Raji (cell line): ENCODE measurements at regions not wholly inside any gene's neighbourhood (a gene's known extent, or its start where the extent isn't known, plus 50 kb on each side); places are given as distances from the start of the nearest gene placed in this dataset.

Experiments
- POLR2A ChIP-seq: IDR thresholded peaks from 2 replicates; pipeline ENCODE4 v1.6.1; 2011; ENCODE audit warnings: low read depth, low read length, control low read depth; ENCODE audit not compliant: insufficient read depth

DNA sequence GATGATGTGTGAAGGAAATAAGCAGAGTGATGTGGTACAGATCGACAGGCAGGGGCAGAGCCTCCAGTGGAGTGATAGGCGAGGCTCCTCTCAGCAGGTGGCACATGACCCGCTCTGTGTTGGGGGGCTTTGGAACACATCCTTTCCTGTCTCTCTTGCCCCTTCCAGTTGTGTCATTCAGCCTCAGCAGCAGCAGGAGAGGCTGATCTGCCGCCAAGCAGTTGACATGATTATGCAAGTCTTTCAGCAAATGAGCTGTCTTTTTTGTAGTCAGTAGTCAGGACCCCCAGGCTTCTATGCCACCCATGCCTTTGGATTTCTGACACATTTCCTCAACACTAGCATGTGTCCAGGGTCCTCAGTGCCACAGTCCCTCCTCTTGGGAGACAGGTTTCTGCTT is 307.1 kb upstream of the C1orf174 start:
- no peak for TF ChIP-seq POLR2A

DNA sequence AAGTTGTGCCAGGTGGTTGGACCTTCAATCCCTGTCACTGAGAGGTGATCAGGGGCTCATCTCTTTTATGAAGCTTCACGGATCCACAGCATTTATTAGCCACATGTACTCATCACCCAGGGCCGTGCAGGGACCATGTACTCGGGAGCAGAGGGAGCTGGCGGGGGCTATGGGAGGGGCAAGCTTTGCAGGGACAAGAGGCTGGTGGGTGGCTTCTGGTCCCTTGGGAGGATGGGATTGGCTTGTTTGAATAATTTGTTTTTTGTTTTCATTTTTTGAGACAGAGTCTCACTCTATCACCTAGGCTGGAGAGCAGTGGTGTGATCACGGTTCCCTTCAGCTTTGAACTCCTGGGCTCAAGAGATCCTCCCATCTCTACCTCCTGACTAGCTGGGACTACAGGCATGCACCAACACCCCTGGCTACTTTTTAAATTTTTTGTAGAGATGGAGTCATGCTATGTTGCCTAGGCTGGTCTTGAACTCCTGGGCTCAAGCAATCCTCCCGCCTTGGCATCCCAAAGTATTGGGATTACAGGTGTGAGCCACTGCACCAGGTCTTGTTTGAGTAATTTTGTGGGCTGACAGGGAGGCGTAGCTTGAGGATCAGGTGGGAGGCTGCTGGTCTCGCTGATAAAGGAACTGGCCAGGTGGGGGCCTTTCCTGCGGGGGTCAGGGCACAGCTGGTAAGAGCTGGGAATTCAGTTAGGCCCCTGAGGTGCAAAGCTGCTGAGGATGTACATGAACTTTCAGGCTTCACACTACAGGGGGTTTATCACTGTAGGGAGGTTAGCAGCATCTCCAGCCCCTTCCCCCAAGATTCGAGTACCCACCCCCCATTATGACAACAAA is 308.0 kb upstream of the C1orf174 start:
- no peak for TF ChIP-seq POLR2A

DNA sequence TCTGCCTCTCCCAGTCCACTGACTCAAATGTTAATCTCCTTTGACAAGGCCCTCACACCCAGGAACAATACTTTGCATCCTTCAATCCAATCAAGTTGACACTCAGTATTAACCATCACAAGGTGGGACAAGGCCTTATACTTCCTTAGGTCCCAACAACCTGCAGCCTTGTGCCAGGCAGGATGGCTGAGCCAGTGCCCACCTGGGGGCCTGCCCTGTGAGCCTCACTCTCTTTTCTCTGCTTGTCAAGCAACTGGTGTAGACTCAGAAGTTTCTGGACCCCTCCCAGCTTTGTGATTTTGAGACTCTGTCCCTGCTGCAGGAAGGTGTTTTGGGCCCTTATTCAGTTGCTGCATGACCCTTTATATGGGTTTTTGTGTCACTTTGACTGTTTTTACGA is 310.0 kb upstream of the C1orf174 start:
- no peak for TF ChIP-seq POLR2A

DNA sequence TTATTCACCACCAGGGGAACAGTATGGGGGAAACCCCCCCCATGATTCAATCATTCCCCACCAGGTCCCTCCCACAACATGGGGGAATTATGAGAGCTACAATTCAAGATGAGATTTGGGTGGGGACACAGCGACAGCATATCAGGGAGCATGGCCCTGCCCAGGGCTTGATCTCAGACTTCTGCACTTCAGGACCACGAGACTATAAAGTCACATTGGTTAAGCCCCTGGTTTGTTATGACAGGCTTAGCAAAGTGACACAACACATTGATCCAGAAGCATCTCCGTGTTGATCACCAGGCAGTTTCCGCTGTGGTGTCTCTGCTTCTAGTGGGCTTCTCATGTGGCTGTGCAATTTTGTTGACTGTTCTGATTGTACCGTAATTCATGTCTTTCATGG is 312.7 kb upstream of the C1orf174 start:
- no peak for TF ChIP-seq POLR2A

DNA sequence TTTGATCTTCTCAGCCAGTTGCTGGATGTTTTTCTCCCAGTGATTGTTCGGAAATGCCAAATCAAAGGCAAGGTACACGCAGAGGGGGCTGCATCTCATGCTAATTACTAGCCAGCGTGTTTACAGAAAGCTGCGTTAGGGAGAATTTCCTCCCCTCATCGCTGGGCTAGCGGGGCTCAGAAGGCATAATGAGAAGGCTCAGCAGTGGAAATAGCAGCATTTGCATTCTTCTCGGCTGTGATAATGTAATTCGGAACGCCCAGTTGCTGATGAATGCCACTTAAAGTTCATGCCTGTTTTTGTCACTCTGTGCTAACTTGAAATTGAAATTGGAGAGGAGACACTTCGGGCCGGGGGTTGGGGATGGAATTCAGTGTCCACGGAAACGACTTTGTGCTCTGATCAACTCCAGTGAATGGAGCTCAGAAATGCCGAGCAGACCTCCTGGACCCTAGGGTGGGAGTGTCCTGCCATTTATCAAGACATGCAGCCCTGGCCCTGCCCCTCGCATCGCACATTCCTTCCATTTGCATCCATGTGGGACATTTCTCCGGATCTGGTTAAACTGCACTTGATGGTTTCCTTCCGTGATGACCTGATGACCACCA is 313.4 kb upstream of the C1orf174 start:
- no peak for TF ChIP-seq POLR2A

DNA sequence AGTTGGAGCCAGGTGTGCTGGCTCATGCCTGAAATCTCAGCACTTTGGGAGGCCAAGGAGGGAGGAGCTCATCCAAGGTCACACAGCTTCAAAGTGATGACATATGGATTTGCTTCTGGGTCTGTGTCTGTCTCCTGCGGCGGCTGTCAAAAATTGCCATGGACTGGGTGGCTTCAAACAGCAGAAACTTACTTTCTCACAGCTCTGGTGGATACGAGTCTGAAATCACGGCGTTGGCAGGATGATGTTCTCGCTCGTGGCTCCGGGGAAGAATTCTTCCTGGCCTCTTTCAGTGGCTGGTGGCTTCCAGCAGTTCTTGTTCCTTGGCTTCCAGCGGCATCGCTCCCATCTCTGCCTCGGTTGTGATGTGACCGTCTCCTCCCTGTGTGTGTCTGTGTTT is 314.8 kb upstream of the C1orf174 start:
- TF ChIP-seq POLR2A: no peak

DNA sequence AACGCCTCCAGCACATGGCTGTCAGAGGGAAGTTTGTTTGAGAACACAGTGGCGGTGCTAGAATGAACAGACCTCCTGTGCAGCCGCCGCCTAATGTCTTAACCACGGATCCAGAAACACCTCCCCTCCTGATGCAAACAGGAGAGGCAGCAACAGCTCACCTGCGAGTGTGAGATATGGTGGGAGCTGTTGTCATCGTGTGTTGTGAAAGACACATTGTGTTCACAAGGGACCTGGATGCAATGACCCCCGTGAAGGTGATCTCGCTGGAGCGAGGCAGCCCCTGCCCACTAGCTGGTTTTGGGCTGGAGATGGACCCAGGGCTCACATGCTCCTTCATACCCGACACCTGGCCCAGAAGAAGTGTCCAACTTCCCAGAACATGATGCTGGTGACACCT is 315.3 kb upstream of the C1orf174 start:
- no peak for TF ChIP-seq POLR2A

DNA sequence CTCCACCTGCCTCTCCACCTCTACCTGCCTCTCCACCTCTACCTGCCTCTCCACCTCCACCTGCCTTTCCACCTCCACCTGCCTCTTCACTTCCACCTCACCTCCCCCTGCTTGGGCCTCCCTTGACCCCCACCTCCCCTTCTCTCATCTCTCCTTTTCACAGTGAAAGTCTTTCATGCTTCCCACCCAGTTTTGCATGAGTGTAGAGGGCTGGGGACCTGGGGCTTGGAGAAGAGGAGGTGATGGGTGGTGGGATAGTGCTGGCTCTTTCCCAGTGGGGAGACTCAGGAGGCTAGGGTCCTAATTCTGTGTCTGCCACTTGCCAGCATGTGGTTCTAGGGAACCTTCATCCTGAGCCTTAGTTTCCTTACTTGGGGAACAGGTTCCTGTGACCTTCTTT is 316.2 kb upstream of the C1orf174 start:
- TF ChIP-seq POLR2A: no peak

DNA sequence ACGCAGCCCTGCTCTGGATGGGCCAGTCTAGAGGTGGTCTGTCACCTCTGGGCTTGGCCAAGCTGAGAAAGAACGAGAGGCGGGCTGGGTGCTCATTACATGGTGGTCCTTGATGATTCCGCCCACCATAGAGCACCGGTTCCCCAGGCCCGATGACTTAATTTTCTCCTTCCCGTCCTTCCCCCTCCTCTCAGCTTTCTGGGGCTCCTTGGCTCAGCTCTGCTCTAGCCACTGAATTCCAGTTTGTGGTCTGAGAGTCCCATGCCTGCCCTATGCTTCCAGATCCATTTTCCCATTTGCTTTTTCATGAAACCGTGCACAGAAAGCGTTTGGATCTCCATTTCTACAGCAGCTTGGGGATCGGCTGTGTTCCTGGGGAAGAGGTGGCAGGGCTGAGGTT is 318.5 kb upstream of the C1orf174 start:
- TF ChIP-seq POLR2A: no peak

DNA sequence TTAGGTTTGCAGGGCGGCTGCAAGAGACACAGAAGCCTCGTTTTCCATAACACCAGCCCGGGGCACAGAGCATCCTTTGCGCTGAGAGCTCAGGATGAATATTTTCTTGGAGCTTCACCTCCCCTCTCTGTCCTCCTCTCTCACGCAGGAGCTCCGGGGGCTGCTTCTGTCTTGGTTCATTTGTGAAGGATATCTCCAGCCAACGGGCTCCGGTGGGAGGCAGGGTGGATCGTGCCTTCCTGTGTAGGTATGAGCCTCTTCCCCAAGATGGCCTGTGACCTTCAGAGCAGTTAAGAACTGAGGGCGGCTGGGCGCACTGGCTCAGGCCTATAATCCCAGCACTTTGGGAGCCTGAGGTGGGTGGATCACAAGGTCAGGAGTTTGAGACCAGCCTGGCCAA is 319.0 kb upstream of the C1orf174 start:
- TF ChIP-seq POLR2A: no peak

DNA sequence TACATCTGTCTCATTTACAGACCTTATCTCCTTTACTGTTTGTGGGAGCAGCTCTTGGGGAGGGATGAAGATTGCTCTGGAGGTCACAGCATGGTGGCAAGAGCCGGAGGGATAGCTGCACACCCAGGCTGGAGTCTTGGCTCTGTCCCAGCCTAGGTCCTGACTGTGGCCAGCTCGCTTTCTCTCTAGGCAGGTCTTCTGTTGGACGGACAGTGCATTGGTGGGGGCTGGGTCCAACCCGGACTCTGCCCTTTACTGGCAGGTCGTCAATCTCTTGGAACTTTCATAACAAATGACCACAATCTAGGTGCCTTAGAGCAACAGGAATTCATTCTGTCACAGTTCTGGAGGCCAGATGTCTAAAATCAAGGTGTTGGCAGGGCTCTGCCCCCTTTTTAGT is 319.8 kb upstream of the C1orf174 start:
- no peak for TF ChIP-seq POLR2A

DNA sequence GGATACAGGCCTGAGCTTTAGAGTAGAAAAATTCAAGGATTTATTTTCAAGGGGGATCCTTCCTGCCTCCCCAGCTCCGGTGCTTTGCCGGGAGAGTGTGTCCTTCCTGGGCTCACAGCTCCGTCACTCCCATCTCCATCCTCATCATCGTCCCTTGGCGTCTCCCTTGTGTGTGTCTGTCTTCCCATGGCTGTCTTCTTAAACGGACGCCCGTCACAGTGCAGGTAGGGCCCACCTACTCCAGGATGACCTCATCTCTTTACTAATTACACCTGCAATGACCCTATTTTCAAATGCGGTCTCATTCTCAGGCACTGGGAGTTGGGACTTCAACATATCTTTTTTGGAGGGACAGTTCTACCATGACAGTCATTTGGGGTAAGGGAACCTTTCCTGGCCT is 320.3 kb upstream of the C1orf174 start:
- no peak for TF ChIP-seq POLR2A

DNA sequence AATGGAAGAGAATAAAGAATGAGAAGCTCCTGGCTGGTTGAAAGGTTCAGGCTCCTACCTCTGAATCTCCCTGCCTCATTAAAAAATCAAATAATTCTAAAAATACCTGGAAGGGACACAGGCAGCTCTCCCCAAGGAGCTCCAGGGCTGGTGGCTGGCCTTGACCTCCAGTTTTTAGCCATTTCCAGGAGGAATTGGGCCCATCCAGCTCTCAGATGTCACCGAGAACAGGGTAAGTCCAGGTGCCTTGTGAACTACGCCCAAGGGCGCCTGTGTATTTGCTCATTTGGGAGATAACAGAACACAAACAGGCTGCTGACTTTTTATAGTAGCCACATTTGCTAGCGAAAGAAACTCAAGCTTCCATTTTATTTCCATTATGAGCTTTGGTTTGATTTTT is 321.0 kb upstream of the C1orf174 start:
- TF ChIP-seq POLR2A: no peak

DNA sequence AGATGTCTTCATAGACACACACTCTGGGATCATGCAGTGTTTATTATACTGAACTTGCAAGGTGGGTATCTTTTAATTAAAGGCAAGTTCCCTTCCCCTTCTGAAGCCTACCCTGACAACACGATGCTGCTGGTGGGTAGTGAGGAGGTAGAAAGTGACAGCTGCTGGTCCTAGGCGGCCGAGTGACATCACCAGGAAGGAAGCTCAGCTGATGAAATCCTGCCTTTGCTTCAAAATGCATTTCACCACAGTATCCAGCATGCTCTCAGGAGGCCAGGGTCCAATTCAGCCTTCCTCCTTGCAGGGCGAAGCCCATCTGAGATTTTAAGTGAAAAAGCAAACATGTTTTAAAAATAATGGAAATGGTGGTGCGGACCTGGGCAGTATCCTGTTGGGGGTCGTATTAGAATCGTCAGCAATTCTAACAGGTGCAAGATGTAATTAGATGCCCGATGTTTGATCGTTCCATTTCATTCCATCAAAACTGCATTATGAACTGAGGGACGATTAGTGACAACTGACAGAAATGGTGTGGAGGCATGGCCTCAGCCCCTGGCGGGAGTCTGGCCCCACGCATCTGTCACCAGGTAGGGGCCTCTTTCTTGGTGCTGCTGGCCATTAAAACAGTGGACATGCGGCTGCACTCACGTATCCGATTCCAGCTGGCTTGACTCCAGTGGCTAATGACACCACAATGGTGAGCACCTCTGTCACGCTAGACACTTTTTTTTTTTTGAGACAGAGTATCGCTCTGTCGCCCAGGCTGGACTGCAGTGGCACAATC is 324.8 kb upstream of the C1orf174 start:
- TF ChIP-seq POLR2A: no peak

DNA sequence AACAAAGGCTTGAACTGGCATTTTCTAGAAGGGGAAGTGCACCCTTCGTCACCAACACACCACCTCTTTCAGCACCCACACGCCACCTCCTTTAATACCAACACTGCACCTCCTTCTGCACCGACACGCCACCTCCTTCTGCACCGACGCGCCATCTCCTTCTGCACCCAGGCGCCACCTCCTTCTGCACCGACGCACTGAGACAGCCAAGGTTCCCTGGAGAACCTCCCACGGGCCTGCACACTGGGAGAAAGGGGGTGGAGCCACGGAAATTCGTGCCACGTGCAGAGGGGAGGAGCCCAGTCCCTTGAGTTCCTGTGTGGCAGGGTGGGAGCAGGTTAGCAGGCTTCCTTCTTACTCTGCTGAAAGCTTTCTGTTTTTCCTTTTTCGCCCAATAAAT is 327.9 kb upstream of the C1orf174 start:
- no peak for TF ChIP-seq POLR2A

DNA sequence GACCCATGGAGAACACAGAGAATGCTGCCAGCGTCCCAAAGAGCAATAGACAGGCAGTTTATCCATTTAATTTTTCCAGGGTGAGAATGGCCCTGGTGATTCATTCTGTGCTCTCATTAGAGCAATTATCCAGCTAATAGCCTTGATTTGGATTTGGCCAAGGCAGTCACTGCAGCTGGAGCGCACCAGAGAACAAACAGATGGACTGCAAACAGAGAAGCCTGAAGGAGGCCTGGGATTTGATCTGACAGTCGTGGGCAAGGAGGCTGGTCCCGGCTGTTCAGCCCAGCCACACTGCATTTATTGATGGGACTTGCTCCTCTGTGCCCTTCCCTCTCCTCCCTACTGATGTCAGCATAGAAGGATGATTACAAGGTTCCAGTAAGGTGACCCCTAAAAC is 353.9 kb upstream of the C1orf174 start:
- no peak for TF ChIP-seq POLR2A

DNA sequence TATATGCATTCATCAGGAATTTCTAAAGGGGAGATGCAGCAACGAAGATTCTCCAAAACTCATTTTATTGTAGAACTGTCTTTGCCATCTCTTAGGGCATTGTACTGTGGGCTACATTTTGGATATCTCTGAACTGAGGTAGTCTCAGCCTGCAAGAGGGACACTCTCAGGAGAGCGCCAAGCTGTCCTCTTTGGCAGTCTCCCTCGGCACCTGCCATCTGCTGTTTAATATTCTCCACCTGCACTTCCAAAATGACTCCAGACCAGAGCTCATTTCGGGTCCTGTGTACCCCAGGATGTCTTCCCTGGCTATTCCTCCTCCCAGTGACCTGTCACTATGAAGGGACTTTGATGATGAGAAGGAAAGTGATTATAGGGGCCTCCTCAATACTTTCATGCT is 356.3 kb upstream of the C1orf174 start:
- TF ChIP-seq POLR2A: no peak

DNA sequence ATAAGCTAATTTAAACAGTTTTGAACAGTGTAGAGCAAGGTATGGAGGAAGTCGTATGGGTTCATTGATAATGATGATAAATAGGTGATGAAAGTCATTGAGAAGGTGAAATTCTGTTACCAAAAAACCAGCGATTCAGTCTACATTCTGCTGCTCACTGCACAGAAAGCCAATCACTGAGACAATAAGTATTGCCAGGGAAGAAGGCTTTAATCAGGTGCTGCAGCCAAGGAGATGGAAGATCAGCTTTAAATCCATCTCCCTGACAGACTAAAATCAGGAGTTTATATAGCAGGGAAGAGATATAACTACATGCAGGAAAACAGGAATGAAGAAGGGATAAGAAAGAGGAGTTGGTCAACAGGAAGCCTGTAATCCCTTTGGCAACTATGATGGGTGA is 361.3 kb upstream of the C1orf174 start:
- no peak for TF ChIP-seq POLR2A
